ENCODE measurements at regions not wholly inside any gene's neighbourhood (a gene's known extent, or its start where the extent isn't known, plus 50 kb on each side); places are given as distances from the start of the nearest gene placed in this dataset.

DNA sequence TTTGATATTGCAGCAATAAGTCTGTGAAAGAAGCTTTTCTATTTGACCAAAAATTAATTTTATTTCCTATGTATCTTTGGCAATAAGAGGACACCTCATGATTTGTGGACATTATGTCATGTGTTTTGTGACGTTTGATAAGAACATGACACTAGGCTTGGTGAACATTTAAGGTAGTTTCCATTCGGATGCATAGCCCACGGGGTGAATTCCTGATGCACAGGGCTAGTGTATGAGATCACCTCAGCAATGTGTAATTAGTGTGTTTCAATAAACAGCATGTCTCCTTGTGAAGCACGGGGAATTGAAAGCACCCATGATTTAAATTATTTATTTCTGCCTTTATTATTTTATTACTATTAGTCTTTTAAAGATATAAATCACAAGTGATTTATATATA, 146.1 kb upstream of the LINC00305 start:
- no peak for DNase-seq
- H3K4me1 Mint-ChIP-seq: no peaks in the 10 kb centered on the region
- no peaks in the 10 kb centered on the region for H3K36me3 Mint-ChIP-seq (ENCODE audit: low read depth)
- ChIA-PET CTCF (no interaction called here), POLR2A (no interaction called here)
- no peaks in the 10 kb centered on the region for H3K27me3 Mint-ChIP-seq
- no peaks in the 10 kb centered on the region for H3K9me3 Mint-ChIP-seq
- no peak overlapping the region for H3K27ac Mint-ChIP-seq
- no peak overlapping the region for H3K4me3 Mint-ChIP-seq

DNA sequence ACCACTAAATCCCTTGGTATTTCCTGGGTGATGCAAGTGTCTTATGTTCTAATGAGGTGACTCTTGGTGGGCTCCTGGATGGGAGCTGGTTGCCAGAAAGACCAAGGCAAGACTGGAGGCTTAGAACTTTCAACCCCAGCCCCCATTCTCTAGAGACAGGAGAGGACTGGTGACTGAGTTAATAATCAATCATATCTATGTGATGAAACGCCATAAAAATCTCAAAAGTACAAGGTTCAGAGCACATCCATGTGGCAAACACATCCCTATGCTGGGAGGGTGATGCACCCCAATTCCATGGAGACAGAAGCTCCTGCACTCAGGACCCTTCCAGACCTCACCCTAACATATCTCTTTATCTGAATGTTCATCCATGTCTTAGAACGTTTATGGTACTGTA, 139.5 kb upstream of the LINC00305 start:
- Mint-ChIP-seq H3K4me3 (no peak overlapping the region), H3K27me3 (no peaks in the 10 kb centered on the region), H3K36me3 (ENCODE audit: low read depth) (no peaks in the 10 kb centered on the region), H3K9me3 (no peaks in the 10 kb centered on the region), H3K4me1 (no peaks in the 10 kb centered on the region), H3K27ac (no peak overlapping the region)
- DNase-seq: no peak
- CTCF ChIA-PET: no interaction called here
- POLR2A ChIA-PET: no interaction called here

DNA sequence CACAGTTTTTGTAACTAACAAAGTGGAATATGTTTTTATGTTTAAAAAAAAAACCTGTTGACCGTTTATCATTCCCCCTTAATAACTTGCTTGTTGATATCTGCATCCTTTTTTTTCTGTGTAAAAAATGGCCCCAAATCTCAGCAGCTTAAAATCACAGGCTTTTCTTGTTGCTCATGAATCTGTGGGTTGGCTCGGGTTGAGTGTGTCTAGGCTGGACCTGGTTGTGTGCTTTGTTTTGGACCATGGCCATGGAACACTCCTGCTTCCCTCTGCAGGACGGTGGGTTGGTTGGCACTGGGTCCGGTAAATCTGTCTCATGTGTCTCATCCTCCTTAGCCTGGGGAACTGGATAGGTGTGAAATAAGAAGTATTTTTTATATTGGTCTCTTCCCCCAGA, 139.0 kb upstream of the LINC00305 start:
- no peaks in the 10 kb centered on the region for H3K4me1 Mint-ChIP-seq
- POLR2A ChIA-PET: no interaction called here
- CTCF ChIA-PET: no interaction called here

DNA sequence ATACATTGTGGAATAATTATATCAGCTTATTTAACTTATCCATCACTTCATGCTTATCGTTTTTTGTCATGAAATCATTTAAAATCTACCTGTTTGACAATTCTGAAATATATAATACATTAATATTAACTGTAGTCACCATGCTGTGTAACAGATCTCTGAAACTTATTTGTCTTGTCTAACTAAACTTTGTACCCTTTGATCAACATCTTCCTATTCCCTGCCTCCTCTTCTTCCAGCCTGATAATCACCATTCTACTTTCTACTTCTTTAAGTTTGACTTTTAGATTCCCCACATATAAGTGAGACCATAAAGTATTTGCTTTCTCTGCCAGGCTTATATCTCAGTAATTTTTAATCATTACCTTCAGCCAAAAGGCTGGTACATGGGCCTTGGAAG, 134.2 kb upstream of the LINC00305 start:
- H3K27me3 Mint-ChIP-seq: no peaks in the 10 kb centered on the region
- POLR2A ChIA-PET: no interaction called here
- no peaks in the 10 kb centered on the region for H3K4me1 Mint-ChIP-seq
- no peak overlapping the region for H3K4me3 Mint-ChIP-seq
- CTCF ChIA-PET: no interaction called here
- H3K27ac Mint-ChIP-seq: no peak overlapping the region
- H3K9me3 Mint-ChIP-seq: no peaks in the 10 kb centered on the region
- no peak for DNase-seq
- H3K36me3 Mint-ChIP-seq (ENCODE audit: low read depth): no peaks in the 10 kb centered on the region

More for the DNA sequence above, 139.0 kb upstream of the LINC00305 start:
- no peaks in the 10 kb centered on the region for H3K36me3 Mint-ChIP-seq (ENCODE audit: low read depth)
- H3K4me3 Mint-ChIP-seq: no peak overlapping the region
- no peak overlapping the region for H3K27ac Mint-ChIP-seq
- DNase-seq: no peak
- no peaks in the 10 kb centered on the region for H3K27me3 Mint-ChIP-seq
- no peaks in the 10 kb centered on the region for H3K9me3 Mint-ChIP-seq

DNA sequence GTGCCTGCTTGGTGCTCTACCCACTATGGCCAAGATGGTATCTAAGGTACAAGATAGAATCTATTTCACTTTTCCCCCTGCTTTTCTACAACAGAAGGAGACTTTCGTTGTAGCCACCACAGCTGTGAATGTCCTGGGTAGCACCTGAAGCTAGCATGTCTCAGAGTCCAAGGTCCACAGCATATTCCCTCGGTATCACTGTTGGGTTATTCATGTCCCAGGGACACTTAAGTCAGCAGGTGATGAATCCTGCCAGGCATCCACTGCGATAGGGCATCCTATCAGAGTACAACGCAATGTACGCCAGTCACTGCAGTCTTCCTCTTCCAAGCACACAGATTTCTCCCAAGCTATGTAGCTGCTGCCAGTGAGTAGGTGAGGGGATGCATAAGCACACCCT, 129.1 kb upstream of the LINC00305 start:
- H3K4me1 Mint-ChIP-seq: no peaks in the 10 kb centered on the region
- H3K9me3 Mint-ChIP-seq: no peaks in the 10 kb centered on the region
- no peaks in the 10 kb centered on the region for H3K36me3 Mint-ChIP-seq (ENCODE audit: low read depth)
- no peak overlapping the region for H3K4me3 Mint-ChIP-seq
- no peaks in the 10 kb centered on the region for H3K27me3 Mint-ChIP-seq
- POLR2A ChIA-PET: no interaction called here
- no peak for DNase-seq
- CTCF ChIA-PET: no interaction called here
- H3K27ac Mint-ChIP-seq: no peak overlapping the region

DNA sequence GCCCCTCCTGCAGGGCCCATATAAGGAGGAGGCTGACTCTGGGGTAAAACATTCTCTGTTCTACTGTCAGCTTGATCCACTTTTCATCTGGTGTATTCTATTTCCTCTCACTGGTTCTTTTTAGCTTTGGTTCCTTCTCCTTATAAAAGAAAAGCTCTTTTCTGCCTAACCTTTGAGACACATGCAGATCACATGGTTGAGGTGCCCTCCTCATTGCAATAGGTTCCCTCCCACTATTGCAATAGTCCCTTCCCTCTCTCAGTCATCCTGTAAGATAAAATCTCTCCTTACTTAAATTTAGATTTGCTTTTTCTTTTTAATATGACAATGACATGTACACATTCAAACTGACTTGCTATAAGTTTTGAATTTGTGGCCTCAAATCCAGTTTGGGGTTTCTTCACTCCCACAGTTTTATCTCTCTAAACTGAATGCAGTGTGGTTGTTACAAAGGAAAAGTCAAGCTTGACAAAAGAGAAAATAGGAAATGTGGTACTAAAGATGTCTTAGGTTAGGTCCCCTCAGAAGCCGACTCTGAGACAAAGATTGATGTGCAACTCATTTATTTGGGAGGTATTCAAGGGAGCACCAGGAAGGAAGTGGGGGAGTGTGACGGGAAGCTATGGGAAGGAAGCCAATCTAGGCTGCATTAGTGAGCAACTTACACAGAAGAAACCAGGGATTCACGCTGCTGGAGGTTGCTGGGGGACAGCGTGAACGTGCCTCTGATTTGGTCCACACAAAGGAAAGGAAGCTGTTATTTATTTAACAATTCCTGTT, 127.6 kb upstream of the LINC00305 start:
- H3K36me3 Mint-ChIP-seq (ENCODE audit: low read depth): no peaks in the 10 kb centered on the region
- no peaks in the 10 kb centered on the region for H3K27me3 Mint-ChIP-seq
- ChIA-PET POLR2A (no interaction called here), CTCF (no interaction called here)
- no peak overlapping the region for H3K27ac Mint-ChIP-seq
- no peaks in the 10 kb centered on the region for H3K4me1 Mint-ChIP-seq
- H3K4me3 Mint-ChIP-seq: no peak overlapping the region
- no peak for DNase-seq
- no peaks in the 10 kb centered on the region for H3K9me3 Mint-ChIP-seq

DNA sequence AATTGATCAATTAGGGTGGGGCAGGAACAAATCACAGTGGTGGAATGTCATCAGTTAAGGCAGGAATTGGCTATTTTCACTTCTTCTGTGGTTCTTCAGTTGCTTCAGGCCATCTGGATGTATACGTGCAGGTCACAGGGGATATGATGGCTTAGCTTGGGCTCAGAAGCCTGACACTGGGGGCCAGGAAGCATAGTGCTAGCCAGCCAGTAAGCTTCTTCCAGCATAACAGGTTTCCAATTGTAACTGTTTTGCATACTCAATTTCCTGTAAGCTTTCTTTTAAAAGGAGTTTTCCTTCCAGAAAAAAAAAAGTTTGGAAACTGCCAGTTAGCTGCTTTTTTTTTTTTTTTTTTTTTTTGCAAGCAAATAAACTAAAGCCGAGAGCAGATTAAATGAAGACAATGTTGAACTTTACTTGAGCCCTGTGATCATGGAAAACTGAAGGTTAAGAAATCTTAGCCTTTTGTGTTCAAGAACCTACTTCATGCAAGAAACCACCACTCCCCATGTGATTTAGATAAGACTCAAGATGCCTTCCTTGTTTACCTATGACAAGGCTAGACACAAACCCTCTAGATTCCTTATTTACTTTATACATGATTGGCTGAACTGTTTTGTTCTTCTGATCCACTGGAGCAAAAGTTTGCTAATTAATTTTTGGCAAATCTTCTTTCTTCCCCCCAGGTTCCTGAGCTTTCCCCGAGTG, 126.9 kb upstream of the LINC00305 start:
- no peak for DNase-seq
- H3K4me3 Mint-ChIP-seq: no peak overlapping the region
- H3K36me3 Mint-ChIP-seq (ENCODE audit: low read depth): no peaks in the 10 kb centered on the region
- ChIA-PET POLR2A (no interaction called here), CTCF (no interaction called here)
- H3K9me3 Mint-ChIP-seq: no peaks in the 10 kb centered on the region
- no peaks in the 10 kb centered on the region for H3K4me1 Mint-ChIP-seq
- H3K27ac Mint-ChIP-seq: no peak overlapping the region
- H3K27me3 Mint-ChIP-seq: no peaks in the 10 kb centered on the region

DNA sequence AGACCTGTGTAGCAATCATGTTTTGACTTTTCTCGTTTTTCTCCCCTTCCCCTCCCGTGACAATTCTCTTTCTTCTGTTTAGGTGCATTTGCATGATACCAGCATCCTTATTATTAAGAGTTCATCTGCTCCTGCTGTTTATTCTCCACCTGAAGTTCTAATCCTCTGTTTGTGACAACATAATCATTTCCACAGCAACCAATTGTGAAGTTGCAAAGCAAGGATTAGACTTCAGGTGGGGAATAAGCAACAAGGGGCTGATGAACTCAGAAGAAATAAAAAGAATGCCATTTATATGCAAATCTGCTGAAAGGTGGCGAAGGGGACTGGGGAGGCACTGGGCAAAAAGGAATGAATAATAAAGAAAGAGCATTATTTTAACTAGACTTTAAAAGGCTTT, 124.8 kb upstream of the LINC00305 start:
- Mint-ChIP-seq H3K27me3 (no peaks in the 10 kb centered on the region), H3K27ac (no peak overlapping the region), H3K4me3 (no peak overlapping the region), H3K36me3 (ENCODE audit: low read depth) (no peaks in the 10 kb centered on the region), H3K4me1 (no peaks in the 10 kb centered on the region), H3K9me3 (no peaks in the 10 kb centered on the region)
- no peak for DNase-seq
- POLR2A ChIA-PET: no interaction called here
- CTCF ChIA-PET: no interaction called here

DNA sequence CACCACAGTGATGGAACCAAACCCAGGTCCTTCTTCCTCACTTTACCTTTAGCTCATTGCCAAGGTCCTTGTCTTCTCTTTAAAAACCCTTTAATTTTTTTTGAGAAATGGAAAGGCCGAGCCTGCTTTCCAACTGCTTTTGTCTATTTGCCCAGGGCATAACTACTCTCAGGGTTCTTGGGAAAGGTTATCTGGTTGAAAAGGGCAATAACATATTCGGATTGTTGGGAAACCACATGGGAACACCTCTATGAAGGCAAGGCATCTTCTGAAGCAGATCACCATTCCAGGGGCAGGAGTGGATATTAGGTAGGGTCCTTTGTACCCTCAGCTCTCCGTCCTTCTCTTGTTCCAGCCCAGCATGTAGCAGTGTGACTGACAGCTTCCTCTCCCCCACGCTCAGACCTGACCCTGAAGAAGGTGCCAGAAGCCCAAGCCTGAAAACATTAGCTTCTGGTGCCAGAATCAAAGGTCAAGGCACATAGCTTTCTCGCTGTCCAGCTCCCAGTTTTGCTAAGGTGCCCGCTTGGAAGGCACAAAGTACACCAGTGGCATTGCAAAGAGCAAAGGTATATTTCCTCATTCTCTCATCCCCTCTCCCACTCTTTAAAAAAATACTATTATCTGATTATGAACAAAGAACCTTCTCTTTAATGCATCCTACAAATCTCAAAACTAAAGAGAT, 123.2 kb upstream of the LINC00305 start:
- no peak for DNase-seq
- POLR2A ChIA-PET: no interaction called here
- no peaks in the 10 kb centered on the region for H3K27me3 Mint-ChIP-seq
- H3K4me3 Mint-ChIP-seq: no peak overlapping the region
- no peaks in the 10 kb centered on the region for H3K4me1 Mint-ChIP-seq
- no peaks in the 10 kb centered on the region for H3K36me3 Mint-ChIP-seq (ENCODE audit: low read depth)
- H3K9me3 Mint-ChIP-seq: no peaks in the 10 kb centered on the region
- CTCF ChIA-PET: no interaction called here
- H3K27ac Mint-ChIP-seq: no peak overlapping the region

DNA sequence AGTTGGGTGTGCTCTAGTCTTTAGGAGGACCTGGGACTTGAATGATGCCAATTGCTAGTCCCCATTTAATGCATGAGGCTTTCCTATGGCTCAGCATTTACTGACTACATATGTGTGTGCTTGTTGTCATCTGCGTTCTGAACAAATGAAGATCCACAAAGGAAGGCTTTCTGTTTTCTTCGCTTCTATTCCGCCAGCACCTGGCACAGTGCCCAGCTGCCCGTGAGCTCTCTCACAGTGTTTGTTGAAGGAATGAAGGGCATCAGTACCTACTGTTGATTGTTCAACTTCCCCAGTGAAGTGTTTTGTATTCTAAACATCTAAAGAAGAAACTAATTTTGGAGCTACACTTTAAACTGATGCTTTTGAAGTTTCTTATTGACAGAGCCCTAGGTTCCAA, 122.4 kb upstream of the LINC00305 start:
- no peak for DNase-seq
- CTCF ChIA-PET: no interaction called here

DNA sequence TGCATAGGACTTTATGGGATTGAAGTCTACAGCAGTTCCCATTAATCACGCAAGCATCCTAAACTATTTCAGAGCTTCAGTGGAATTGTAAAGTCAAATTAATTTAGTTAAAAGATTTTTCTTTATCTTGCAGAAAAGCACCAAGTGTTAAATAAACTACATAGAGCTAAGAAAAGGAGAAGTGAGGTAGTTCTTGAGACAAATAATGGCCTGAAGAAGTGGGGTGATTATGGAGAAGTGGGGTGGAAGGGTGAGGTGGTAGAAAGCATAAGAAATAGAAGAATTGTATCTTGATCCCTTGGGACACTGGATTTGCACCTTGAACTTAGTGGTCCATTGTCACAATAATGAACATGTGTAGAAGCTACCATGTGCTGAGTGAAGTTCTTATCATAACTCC, 121.7 kb upstream of the LINC00305 start:
- Mint-ChIP-seq H3K9me3 (no peaks in the 10 kb centered on the region), H3K36me3 (ENCODE audit: low read depth) (no peaks in the 10 kb centered on the region), H3K4me3 (no peak overlapping the region), H3K4me1 (no peaks in the 10 kb centered on the region), H3K27me3 (no peaks in the 10 kb centered on the region), H3K27ac (no peak overlapping the region)
- CTCF ChIA-PET: no interaction called here
- POLR2A ChIA-PET: no interaction called here
- DNase-seq: no peak

More for the DNA sequence above, 122.4 kb upstream of the LINC00305 start:
- Mint-ChIP-seq H3K36me3 (ENCODE audit: low read depth) (no peaks in the 10 kb centered on the region), H3K27me3 (no peaks in the 10 kb centered on the region), H3K4me3 (no peak overlapping the region), H3K27ac (no peak overlapping the region), H3K4me1 (no peaks in the 10 kb centered on the region), H3K9me3 (no peaks in the 10 kb centered on the region)
- POLR2A ChIA-PET: no interaction called here

DNA sequence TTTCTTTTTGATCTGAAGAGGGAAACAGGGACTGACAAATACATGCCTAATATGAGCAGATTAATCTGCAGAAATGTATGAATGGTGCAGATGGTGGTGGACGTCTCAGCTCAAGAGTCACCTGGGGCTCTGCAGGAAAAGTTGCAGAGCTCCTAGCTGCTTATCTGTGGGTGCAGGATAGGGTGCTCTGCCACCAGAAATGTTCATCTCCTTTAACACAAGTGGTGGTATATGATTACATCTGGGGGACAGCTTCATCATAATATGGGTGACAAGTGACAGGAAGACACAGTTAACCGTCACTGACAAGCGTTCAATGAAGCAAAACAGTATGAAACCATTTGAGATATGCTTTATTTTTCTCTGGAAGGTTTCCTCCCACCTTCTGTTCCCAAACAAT, 121.2 kb upstream of the LINC00305 start:
- no peaks in the 10 kb centered on the region for H3K9me3 Mint-ChIP-seq
- H3K27ac Mint-ChIP-seq: no peak overlapping the region
- ChIA-PET CTCF (no interaction called here), POLR2A (no interaction called here)
- H3K4me3 Mint-ChIP-seq: no peak overlapping the region
- no peaks in the 10 kb centered on the region for H3K4me1 Mint-ChIP-seq
- H3K36me3 Mint-ChIP-seq (ENCODE audit: low read depth): no peaks in the 10 kb centered on the region
- DNase-seq: no peak
- H3K27me3 Mint-ChIP-seq: no peaks in the 10 kb centered on the region

DNA sequence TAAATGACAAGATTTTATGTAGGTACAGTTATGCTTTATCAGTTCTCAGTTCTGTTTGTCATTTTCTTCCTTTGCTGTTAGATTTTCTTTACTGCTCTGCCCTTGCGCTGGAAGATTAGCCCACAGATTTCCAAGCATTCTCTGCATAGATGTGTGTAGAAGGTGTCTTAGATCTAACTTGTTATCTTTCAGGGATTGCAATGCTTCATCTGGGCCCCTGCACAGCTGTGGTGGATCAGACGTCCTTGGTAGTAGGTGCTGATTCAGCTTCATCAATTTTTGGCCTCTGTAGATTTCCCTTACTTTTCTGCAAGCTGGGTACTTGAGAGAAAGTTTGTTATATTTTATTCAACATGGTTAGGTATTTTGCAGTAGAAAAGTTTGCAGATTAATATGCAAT, 115.3 kb upstream of the LINC00305 start:
- Mint-ChIP-seq H3K4me1 (no peaks in the 10 kb centered on the region), H3K4me3 (no peak overlapping the region), H3K27me3 (no peaks in the 10 kb centered on the region), H3K36me3 (ENCODE audit: low read depth) (no peaks in the 10 kb centered on the region), H3K27ac (no peak overlapping the region), H3K9me3 (no peaks in the 10 kb centered on the region)
- ChIA-PET CTCF (interaction anchor here (1.2 kb wide), 1 partner anchor 8 kb away, joined by 3 read pairs; no protein-coding TSS in a partner anchor), POLR2A (no interaction called here)
- no peak for DNase-seq

DNA sequence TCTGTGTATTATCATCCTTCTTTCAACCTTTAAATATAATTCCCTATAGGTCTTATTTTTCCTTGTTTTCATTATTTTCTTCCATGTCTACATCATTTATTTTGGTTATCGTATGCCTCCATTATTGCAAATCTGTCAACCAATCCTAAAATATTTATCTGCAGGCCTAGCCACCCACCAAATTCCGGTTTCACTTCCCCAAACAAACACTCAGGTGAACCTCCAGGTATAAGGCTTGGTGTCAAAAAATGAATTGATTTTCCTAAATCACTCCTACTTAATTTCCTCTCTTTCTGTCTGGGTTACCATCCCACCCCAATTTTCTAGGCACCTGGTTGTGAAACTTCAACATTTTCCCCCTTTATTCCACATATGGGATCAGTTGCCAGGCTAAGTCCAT, 111.9 kb upstream of the LINC00305 start:
- no peak overlapping the region for H3K27ac Mint-ChIP-seq
- ChIA-PET CTCF (no interaction called here), POLR2A (no interaction called here)
- H3K4me3 Mint-ChIP-seq: no peak overlapping the region
- H3K27me3 Mint-ChIP-seq: no peaks in the 10 kb centered on the region
- no peaks in the 10 kb centered on the region for H3K4me1 Mint-ChIP-seq
- no peak for DNase-seq
- H3K36me3 Mint-ChIP-seq (ENCODE audit: low read depth): no peaks in the 10 kb centered on the region
- H3K9me3 Mint-ChIP-seq: no peaks in the 10 kb centered on the region

All from activated CD4-positive, alpha-beta T cell treated with anti-CD3 and anti-CD28 coated beads, Interleukin-2, amount 10 ng/mL, durations not matched to agents 7 days and 5 days (primary cell).